NCI-H2081 (cell line): ENCODE measurements at regions not wholly inside any gene's neighbourhood (a gene's known extent, or its start where the extent isn't known, plus 50 kb on each side); places are given as distances from the start of the nearest gene placed in this dataset.
A peak's percentile ranks its signal among the peaks of the same experiment; 100 is the strongest.
"Not testable (repeated sequence)": the region's sequence is repeated elsewhere in the genome, so short reads cannot be mapped to it uniquely, and the experiment has no call there.

Experiments used
- DNase-seq, 2 experiments: peaks; one replicate each; lab custom pipeline; 2025; lab: John Stamatoyannopoulos, UW

DNA sequence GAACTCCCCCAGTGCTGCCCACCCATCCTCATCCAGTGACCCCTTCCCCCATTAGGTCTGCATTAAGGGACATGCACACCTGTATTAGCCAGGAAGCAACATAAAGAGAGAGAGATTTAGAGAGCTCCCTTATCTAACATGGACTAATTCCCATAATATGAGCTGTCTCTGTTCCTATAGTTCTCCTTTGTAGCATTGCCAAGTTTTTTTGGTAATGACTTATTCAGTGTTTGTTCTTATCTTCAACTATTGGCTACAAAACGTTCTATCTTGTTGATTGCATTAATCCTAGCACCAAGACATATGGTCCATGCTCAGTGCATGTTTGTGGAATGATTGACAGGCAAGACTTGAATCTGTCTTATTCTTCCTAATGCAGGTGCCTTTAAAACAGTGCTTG, 264.0 kb downstream of the ADGRL2 start:
- DNase-seq, result no peak

DNA sequence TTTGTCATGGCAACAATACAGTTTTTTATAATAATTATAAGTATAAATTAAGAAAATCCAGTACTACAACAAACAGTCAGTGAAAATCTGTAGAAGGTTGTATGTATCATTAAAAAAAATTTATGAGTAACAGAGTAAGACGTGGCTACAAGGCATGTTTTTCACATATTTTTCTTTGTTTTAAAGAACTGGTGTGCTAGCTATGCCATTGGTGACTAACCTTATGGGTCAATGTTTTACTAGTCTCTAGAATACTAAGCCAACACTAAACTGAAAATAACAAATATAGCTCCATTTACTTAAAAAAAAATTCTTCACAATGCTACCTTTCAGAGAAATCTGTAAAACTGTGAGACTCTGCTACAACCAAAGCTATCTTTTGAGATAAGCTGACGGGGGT, 261.5 kb downstream of the ADGRL2 start:
- DNase-seq, result no peak

DNA sequence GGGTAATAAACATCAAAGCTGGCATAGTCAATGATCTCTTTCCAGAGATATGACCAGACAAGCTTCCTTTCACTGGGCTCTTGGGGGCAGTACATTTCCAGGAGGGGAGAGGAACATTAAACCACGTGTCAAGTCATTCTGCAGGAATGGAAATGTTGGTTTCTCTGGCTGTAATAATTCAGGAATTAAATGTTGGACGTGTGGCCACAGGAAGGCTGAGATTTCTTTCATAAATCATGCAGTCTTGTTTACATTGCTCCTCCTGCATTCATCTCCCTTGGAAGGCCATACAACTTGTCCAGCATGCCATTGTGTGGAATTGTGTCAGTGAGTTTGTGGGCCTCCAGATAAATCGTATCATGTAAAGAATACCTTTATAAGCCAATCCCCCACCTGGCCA, 259.2 kb downstream of the ADGRL2 start:
- DNase-seq, result no peak

DNA sequence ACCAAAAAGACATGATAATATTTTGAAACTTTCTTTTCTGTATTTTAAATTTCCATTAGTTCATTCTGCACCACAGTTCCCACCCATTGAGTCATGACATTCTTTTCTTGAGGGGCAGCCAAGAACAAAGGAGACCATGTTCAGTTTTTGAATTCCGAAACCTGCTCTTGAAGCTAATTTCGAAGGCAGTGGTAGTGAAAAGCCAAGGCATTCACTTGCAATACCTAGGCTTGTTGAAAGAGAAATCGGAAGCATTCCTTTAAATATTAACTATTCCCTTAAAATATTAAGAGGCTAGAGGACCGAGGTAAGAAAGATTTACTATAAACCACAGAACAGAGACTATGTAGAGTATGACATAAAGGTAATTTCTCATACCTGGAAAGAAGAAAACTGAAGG, 256.3 kb downstream of the ADGRL2 start:
- no peak for DNase-seq

DNA sequence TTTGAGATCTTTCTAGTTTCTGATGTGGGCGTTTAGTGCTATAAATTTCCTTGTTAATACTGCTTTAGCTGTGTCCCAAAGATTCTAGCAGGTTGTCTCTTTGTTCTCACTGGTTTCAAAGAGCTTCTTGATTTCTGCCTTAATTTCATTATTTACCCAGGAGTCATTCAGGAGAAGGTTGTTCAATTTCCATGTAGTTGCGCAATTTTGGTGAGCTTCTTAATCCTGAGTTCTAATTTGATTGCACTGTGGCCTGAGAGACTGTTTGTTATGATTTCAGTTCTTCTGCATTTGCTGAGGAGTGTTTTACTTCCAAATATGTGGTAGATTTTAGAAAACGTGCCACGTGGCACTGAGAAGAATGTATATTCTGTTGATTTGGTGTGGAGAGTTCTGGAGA, 254.6 kb downstream of the ADGRL2 start:
- not testable (repeated sequence) for DNase-seq

DNA sequence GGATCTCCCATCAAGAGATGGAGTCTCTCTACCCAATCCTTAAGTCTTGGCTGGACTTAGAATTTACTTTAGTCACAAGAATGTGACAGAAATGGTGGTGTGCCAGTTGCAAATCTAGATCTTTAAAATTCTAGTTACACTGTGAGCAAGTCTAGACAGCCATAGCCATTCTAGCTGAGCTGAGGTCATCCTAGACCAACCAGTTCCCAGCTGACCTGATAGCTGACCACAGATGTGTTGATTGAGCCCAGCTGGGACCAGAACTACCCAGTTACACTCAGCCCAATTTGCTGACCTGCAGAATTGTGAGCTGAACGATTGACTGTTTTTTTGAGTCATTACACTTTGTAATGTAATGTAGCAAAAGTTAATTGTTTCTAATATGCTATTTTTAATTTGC, 251.8 kb downstream of the ADGRL2 start:
- DNase-seq, result no peak

DNA sequence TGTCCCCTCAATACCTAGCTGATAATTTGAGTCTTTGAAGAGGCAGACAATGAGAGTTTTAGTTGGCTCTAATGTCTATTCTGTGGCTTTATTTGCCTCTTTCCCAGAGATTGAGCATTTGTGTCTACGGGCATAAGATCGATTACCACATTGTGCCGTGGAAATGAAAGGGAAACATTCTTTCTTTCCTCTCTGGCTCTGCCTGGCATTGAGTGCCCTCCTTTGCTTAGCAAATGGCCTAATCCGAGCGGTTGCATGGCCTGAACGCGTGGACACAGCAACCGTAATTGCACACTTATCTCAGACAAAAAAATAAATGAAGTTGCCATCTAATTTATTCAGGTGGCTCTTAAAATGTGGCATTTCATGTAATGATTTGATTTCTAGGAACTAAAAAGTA, 247.9 kb downstream of the ADGRL2 start:
- DNase-seq, result peak in 1 of 2 experiments; percentile 13

DNA sequence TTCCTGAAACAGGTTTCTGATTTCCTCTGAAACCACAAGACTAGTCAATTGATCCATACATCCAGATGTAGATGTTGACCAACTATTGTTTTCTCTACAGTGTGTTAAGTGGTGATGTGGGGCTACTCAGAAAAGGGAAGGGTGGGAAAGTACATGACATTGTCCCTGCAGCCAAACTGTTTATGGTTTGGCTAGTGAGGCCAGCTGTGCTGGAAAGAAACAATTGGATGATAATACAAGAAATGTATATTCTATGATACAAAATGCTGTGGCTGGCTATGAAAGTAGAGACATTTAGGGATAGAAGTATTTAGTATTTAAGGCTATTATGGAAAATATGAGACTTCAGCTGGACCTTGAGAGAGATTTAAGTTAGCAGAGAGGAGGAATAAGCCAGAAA, 244.5 kb downstream of the ADGRL2 start:
- no peak for DNase-seq

DNA sequence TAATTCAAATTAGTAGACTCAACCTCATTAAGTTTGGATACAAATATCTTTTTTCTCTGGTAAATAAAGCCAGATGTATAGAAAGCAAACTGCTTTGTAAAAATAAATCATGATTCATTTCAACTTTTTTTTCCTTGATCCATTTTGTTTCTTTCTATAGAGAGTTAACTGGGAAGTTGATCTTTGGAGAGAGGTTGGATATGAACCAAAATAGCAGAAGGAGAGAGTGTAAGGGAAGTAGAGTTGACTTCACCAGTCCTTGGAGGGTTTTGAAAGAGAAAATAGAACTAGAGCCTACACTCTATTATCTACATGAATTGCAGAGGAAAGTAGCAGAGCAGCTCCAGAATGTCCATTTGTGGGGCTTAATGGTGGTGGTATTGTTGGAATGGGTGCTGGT, 243.8 kb downstream of the ADGRL2 start:
- DNase-seq, result no peak

DNA sequence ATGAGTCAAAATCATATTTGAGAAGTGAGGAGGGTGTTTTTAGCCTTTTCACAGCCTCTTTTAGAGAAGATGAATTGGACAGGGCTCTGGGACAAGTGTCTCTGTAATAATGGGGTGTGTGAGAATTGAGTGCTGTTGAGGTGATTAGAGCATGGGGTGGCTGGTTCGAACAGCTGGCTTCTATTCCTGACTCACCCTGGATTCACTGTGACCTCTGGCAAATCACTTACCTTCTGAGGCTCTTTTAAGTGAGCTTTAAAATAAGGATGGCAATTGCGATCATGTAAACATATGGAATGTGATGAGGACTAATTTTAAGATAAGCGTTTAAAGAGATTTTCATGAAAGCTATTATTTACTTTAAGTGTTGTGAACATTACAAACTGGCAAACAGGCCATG, 243.4 kb downstream of the ADGRL2 start:
- DNase-seq, result peak in 1 of 2 experiments; percentile 20

DNA sequence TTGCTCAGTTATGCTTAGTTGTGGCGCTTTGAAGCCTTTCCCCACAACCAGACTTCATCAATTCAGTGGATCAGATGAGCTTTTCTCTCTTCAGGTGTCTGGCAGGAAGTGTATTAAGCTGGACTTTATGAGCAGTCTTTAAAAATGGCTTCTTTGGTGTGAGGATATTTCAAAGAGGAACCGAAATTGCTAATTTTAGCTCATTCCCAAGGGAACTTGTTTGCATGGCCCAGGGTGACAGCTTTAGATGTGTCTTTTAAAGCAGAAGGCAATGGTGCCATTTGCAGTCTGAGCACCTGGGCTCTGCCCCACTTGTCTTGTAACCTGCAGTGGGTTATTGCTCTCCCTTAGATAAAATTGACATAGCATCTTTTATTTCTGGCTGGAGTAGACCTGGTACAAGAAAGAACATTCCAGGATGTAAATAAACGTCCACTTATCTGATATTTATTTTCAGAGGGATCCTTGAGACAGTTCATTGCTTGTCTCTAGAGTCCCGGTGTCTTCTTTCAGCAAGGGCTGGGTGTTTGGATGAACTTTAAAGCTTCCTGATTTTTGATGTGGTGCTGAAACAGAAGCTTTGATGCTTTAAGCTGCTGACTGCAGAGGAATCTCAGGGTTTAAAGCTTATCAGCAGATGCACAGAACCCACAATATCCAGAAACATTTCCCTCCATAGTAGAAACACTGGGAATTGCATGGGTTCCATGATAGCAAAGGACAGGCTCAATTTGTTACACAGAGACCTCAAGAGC, 241.7 kb downstream of the ADGRL2 start:
- DNase-seq, result no peak
